HG03342 (cell line): ENCODE measurements at regions not wholly inside any gene's neighbourhood (a gene's known extent, or its start where the extent isn't known, plus 50 kb on each side); places are given as distances from the start of the nearest gene placed in this dataset.
"Not testable (repeated sequence)": the region's sequence is repeated elsewhere in the genome, so short reads cannot be mapped to it uniquely, and the experiment has no call there.

Experiments
- ATAC-seq: cut with Tn5 transposase; IDR thresholded peaks from one replicate; pipeline ENCODE4 v1.9.1; 2021; ENCODE audit warnings: mild to moderate bottlenecking, moderate library complexity; ENCODE audit not compliant: unreplicated experiment

DNA sequence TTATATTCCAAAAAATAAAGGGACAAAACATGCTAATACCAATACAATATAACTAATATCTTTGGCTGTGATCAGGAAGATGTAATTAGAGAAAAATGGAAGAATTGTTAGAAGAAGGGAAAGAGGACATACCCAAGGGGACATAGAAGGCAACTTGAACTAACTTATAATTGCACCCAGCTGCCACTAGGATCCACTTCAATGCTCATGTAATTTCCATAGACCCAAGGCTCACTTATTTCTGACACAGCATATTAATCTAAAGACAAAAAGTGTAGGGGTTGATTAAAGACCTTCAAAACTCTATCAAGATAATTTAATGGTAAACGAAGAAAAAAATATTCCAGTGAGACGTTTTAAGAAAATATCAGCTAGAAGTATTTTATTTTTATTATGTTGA lies 396.0 kb upstream of the ADGRB3 start:
- ATAC-seq, result no peak

- peak; percentile 69 for ATAC-seq
Observed at GRCh38 chr6:68238097-68238601, 396.9 kb upstream of the ADGRB3 start.

DNA sequence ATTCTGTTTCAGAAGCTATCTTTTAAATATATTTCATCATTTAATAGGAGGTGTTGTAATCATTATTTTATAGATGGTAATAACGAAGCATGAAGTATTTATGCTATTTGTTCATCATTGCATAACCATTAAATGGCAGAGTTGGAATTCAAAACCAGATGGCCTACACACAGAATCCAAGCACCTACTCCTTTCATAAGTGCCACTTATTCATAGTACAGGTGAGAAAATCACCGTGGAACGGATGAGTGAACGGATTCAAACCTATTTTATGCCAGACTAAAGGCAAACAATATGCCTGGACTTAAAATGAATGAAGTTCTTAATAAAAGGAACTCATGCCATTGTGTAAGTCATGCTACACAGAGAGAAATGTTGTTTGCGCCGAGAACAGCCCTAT lies 397.9 kb upstream of the ADGRB3 start:
- no peak for ATAC-seq

DNA sequence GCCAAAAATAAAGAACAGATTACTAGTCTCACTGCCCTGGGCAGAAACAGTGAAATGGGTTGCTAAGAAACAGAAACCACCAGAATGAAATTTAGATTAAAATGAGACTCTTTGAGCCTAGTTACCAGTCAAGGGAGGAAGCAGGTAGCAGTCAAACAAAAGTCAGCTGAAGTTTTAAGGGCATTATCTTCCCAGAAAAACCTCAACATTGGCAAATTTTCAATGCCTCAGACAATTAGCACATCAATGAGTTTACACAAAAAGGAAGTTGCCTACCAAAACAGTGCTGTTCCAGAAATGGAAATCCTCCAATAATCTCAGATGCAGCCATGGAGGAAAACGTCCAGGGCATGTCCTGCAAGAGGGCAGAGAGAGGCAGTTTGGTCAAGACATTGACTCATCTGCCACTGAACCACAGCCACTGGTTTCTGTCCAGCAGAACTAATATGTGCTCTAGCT lies 399.7 kb upstream of the ADGRB3 start:
- peak; percentile 54 for ATAC-seq

DNA sequence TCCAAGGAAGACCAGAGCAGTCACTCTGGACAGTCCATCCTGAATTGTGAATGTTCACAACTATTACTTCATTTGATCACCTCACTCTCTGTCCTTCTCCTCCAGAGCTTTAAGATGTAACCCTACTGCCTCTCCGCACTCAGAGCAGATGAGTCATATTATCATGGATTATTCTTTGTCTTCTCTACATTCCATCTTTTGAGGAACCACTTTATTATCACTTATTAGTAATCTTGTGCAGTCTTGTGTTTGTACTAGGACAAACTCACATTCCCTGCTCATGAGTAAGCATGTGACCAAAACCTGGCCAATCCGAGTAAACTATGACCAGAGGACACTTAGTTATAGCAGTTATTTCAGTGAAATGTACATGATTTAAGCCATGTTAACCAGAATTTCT lies 401.5 kb upstream of the ADGRB3 start:
- no peak for ATAC-seq

DNA sequence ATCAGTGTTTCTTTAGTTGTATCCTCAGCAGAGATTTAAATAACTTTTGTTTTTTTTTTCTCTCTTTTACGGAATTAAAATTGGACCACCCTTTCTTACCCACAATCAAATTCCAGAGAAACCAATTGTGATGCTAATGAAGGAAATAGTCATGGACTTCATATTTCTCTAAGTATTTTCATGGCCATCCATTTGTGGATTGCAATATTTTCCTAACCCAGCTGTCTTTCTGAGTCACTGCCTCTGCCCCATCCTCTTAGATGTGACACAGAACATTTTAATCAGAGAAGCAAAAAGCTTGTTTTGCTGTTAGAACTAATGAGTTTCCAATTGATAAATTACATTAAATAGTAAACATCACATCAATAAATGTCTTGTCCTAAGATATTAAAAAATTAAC lies 405.5 kb upstream of the ADGRB3 start:
- ATAC-seq, result no peak

DNA sequence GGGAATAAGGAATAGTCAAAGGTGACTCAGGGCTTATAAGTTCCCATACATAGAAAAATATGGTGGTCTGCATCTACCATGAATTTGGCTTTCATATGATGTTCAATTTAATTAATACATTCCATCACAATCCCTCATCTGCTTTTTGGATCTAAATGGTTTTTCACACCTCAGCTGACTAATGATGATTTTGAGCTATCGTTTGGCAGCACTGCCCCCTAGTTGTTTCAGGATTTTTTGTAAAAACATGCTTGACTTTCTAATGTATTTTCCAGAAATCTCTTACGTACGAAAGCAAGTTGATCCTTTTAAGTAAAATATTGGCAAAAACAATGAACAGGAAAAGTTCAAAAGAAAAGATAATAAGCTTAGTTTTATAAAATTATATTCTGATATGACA lies 408.6 kb upstream of the ADGRB3 start:
- ATAC-seq, result peak; percentile 47

GRCh38 chr6:68225729-68226128 lies 409.4 kb upstream of the ADGRB3 start:
- ATAC-seq, result no peak

DNA sequence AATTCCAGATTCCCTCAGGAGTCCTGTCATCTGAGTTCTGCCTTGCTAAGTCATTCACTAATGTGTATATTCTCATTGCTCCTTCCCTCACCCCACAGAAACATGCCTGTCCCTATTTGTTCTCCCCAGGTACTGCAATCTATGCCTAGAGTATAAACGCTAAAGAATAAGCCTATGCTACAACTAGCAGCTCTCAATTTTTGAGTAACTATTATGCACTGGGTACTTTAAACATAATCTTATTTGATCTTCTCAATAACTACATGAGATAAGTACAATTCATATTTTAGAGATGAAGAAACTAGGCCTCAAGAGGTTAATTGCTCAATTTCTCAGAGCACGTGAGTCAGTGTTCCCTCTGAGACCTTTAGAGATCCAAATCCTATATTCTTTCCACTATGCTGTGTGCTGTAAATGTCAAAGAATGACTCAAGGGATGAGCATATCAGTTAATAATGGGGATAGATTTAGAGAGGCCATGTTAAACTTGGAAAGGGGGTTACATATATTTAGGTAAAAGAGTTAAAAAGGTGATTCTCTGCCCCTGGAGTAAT lies 423.8 kb upstream of the ADGRB3 start:
- ATAC-seq, result no peak

GRCh38 chr6:68207612-68208011 lies 427.5 kb upstream of the ADGRB3 start:
- ATAC-seq, result not testable (repeated sequence)

DNA sequence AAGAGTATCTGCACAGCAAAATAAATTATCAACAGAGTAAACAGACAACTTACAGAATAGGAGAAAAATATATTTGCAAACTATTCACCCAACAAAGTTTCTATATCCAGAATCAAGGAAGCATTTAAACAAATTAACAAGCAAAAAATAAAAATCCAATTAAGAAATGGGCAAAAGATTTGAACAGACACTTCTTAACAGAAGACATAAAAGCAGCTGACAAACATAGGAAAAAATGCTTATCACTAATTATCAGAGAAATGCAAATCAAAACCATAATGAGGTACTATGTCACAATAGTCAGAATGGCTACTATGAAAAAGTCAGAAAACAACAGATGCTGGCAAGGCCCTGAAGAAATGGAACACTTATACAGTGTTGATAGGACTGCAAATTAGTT lies 434.2 kb upstream of the ADGRB3 start:
- no peak for ATAC-seq

DNA sequence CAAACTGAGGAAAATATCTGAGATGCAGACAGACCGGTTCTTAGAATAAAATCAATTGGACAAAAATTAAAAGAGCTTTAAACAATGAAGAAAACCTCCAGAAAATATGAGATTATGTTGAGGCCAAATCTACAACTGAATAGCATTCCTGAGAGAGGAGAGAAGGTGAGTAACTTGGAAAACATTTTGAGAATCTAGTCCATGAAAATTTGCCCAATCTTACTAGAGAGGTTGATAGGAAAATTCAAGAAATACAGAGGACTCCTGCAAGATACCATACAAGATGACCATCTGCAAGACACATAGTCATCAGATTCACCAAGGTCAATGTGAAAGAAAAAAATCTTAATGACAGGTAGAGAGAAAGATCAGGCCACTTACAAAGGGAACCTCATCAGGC lies 437.7 kb upstream of the ADGRB3 start:
- no peak for ATAC-seq

- peak; percentile 82 for ATAC-seq
Observed at GRCh38 chr6:68196645-68197044, 438.4 kb upstream of the ADGRB3 start.

GRCh38 chr6:68195753-68196152 lies 439.3 kb upstream of the ADGRB3 start:
- not testable (repeated sequence) for ATAC-seq

DNA sequence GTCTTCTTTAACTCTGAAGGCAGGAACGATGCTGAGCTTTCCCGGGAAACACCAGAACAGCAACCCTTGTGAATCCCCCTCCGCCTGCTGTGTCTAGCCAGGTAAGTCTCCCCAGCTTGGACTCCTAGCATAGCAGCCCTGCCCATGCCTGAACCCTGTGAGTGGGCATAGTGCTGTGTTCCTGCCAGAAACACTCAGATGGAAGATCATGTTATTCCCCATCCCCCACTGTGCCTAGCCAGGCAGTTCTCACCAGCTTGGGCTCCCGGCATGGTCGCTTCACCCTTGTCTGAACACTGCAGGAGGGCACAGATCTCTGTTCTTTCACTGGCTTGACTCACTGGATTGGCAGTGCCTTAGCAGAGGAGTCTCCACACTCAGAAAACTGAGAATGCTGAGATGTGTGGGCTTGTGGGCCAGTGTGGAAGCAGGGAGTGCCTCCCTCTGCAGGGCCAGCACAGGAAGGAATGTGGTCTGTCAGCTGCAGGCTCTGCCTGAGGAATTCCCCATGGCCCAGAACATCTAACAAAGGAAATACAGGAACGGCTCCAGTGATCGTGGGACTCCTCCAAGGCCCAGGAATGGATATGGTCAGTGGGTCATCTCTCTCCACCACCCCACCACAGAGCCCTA lies 440.1 kb upstream of the ADGRB3 start:
- ATAC-seq, result no peak

GRCh38 chr6:68192988-68193387 lies 442.1 kb upstream of the ADGRB3 start:
- ATAC-seq, result no peak

GRCh38 chr6:68189217-68189815 lies 445.8 kb upstream of the ADGRB3 start:
- no peak for ATAC-seq

- no peak for ATAC-seq
Observed at GRCh38 chr6:68186870-68187269, 448.2 kb upstream of the ADGRB3 start.

- ATAC-seq, result no peak
Observed at GRCh38 chr6:68182386-68182785, 452.7 kb upstream of the ADGRB3 start.

GRCh38 chr6:68181027-68181426 lies 454.1 kb upstream of the ADGRB3 start:
- not testable (repeated sequence) for ATAC-seq

DNA sequence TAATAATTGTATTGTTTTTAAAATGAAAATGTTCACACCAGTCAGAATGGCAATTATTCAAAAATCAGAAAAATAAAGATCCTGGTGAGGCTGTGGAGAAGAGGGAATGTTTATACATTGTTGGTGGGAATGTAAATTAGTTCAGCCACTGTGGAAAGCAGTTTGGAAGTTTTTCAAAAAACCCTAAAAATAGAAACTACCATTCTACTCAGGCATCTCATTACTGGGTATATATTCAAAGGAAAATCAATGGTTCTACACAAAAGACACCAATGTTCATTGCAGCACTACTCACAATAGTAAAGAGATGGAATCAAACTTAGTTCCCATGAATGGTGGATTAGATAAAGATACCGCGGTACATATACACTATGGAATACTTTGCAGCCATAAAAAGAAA lies 461.5 kb upstream of the ADGRB3 start:
- ATAC-seq, result no peak

- ATAC-seq, result no peak
Observed at GRCh38 chr6:68169922-68170321, 465.2 kb upstream of the ADGRB3 start.
